ENCODE measurements at regions not wholly inside any gene's neighbourhood (a gene's known extent, or its start where the extent isn't known, plus 50 kb on each side); places are given as distances from the start of the nearest gene placed in this dataset.
A peak's percentile ranks its signal among the peaks of the same experiment; 100 is the strongest.

DNA sequence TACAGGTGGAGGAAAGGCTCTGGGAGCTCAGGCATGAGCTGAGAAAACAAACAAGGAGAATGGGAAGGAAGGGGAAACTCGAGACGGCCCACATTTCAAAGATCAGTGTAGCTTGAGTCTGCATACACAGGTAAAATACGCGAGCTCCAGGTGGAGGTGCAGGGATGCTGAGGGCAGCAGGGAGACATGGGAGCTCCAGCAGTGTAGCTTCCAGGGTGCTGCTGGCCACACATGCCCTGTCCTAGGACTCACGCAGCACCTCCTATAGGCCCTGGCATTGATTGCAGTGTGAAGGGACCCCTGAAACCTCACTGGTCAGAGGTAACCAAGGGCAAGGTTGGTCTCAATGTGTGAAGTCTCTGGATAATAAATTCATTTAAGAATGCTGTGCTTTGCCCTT, 362.8 kb upstream of the HS6ST1 start:
- peak; percentile 17 for DNase-seq

GRCh38 chr2:128682266-128682665, 363.6 kb upstream of the HS6ST1 start:
- peak; percentile 8 for DNase-seq

GRCh38 chr2:128682729-128683284, 364.1 kb upstream of the HS6ST1 start:
- DNase-seq = peak; percentile 26

DNA sequence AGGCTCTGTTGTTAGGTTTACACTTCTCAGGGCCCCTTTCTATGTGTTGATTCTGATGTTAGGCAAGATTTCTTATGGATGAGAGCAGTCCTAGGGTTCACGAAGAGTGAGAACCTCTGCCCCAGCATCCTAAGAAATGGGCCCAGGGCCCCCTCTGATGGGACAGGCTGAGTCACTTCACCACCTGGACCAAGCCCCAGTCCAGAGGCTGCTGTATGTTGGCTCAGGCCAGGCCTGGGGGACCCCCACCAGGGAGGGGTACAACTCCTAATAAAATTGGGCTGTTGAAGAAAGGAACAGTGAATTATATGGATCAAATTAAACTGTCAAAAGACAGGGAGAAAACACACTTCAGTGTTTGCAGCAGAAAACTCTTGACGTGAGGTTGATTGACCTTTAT, 365.9 kb upstream of the HS6ST1 start:
- DNase-seq = peak; percentile 8

GRCh38 chr2:128685841-128686496, 367.3 kb upstream of the HS6ST1 start:
- peak; percentile 26 for DNase-seq

DNA sequence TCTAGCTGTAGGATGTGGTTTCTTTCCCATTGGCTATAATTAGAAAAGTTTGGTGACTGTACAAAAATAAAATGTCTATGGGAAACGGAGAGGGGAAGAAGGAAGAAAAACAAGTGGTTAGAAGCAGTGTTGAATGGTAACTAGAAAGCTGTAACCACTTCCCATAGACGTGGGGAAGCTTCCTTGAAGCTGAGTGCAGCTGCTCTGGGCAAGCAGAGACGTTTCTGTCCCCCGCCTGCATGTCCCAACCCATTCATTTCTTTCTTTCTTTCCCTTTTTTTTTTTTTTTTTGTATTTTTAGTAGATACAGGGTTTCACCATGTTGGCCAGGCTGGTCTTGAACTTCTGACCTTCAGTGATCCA, 367.8 kb upstream of the HS6ST1 start:
- no peak for DNase-seq

DNA sequence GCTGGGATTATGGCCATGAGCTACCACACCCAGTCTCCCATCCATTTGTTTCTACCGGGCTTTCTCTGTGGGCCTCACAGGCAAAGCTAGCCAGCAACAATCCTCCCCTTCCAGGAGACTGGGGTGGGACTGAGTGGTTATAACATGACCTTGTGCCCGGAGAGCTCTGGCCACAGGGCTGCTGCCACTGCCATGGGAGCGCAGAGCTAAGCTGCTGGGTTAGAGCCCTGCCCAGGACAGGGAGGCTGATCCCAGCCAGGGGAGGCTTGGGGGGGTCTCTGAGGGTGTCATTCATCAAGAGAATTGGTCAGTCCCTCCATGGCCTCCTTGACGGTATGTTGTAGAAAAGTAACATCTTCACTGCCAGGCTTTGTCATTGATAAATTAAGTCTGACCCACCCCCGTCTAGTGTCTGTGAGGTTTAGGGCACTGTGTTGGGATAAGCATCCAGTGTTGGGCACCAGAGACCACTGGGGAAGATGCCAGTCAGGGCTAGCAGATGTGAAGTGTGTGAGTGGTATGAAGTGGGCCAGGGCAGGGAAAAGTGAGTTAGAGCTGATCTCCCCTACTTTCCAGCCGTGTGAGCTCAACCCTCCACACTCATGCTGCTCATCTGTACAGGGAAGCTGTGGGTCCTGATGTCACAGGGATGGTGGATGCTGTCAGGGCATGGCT, 368.4 kb upstream of the HS6ST1 start:
- DNase-seq = no peak

- DNase-seq = no peak
These were observed 368.9 kb upstream of the HS6ST1 start for GRCh38 chr2:128687565-128687964.

GRCh38 chr2:128689971-128690370, 371.3 kb upstream of the HS6ST1 start:
- DNase-seq = no peak

GRCh38 chr2:128690431-128690830, 371.8 kb upstream of the HS6ST1 start:
- DNase-seq = no peak

DNA sequence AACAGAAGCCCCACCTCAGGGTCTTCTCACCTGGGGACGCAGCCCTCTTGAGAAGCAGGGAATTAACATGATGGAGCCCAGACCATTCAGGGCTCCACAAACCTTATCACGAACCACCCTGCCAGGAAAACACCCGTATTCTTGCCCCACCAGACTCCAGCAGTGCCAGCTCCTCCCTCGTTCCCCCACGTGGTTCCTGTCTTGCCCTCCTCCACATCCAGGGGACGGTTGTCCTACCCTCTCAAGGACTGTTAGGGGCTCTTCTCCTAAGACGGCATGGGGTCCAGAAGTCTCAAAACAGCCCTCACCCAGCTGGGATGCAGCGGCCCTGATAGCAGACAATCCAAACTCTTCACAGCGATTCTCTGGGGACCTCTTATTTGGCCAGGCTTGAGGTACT, 372.2 kb upstream of the HS6ST1 start:
- no peak for DNase-seq

DNA sequence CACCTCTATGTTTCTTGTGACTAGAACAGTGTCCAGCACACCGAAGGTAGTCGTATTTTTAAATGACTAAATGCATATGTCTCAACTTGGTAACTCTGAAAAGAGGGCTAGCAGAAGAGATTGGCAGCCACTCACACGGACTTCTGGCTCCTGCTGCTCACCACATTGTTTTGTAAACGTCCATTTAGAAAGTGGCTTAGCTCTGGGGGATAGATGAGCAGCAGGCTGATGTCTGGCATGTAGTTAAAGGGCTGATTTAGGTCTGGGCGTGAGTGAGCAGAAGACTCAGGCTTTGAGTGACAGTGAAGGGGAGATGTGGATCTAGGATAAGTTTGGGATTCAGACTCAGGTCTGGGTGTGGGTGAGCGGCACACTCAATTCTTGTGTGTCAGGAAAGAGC, 372.9 kb upstream of the HS6ST1 start:
- no peak for DNase-seq

GRCh38 chr2:128692895-128693742, 374.5 kb upstream of the HS6ST1 start:
- DNase-seq = no peak

DNA sequence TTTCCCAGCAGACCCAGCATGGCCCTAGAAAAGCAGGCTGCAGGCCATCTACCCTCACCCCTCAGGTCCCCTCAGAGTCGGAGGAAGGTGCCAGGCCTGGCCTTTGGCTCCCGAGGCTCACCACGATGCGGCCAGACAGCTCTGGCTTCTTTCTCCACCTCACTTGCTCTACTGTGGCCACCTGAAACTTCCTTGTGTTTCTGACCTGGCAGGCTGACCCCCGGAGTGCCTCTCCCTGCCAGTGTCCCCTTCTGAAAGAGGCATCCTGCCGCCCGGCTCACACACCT, 375.0 kb upstream of the HS6ST1 start:
- no peak for DNase-seq

GRCh38 chr2:128695646-128696220, 377.1 kb upstream of the HS6ST1 start:
- no peak for DNase-seq

DNA sequence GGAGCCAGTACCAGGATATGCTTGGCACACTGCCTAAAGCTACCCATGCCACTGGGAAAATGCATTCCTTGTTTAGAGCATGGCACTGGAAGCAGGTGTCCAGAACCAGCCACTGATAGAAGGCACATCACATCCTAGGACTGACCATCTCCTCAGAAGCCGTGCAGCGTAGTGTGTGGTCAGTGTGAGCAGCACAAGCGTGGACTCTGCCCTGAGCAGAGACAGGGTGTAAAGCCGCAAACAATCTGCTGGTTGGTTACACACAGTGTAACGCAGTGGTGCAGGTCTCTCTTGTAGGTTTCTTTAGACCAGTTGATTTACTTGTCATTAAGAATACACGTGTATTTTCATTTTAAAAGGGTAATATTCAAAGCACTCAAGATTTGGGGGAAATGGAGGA, 377.8 kb upstream of the HS6ST1 start:
- DNase-seq = no peak

GRCh38 chr2:128701418-128701817, 382.8 kb upstream of the HS6ST1 start:
- DNase-seq = no peak

DNA sequence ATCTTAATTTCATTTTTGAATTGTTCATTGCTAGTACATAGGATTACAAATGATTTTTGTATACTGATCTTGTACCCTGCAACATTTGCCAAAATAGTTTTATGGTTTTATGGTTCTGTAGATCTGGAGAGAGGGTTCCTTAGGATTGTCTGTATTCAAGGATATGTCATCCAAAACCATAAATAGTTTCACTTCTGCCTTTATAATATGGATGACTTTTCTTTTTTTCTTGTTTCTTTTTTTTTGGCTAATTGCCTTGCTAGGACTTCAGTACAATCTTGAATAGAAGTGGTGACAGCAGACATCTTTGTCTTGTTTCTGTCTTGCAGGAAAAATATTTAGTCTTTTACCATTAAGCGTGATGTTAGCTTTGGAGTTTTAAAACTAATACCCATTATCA, 383.9 kb upstream of the HS6ST1 start:
- no peak for DNase-seq

- no peak for DNase-seq
These were observed 389.6 kb upstream of the HS6ST1 start for GRCh38 chr2:128708106-128708816.

DNA sequence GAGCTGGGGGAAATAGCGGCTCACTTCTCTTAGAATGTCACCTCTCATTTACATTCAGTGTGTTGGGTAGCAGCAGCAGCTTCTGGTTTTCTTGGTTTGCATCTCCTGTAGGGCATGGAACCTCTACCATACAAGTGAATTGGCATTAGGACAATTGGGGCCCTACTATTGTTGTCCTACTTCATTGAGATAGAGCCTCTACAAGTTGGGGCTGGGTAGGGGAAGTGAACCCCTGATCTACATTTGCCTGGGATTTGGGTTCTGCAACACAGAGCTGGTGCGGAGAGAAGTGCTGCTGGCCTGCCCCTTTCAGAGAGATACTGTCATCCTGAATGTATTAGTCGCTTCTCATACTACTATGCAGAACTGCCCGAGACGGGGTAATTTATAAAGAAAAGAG, 391.6 kb upstream of the HS6ST1 start:
- no peak for DNase-seq

DNA sequence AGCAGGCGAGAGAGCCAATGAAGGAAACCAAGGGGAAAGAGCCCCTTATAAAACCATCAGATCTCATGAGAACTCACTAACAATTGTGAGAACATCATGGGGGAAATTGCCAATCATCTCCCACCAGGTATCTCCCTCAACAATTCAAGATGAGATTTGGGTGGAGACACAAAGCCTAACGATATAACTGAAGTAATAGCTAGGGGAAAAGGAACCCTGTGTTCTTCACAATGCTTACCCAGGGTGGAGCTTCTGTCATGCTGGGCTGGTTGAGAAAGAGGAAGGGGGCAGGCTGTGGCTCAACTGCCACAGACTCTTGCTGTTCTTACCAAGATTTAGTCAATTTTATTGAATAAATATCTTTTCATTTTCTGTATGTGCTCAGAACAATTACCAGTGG, 392.1 kb upstream of the HS6ST1 start:
- no peak for DNase-seq

DNA sequence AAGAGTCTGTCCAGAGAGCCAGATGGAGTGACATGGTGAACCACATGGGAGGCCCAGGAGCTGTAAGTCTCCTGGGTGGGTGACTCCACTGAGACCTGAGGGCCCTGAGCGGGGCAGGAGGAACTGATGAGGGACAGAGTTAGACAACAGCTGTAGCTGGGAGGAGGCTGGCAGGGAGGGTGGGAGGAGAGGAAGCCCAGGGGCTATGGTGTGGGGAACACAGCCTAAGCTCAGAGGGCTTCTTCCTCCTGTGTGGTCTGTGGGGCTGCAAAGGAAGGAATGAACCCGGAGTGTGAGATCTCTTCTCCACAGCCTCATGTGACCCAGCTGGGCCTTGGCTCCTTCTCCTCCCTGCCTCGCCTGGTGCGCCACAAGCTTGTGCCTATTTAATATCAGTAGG, 395.6 kb upstream of the HS6ST1 start:
- no peak for DNase-seq

- DNase-seq = no peak
These were observed 396.2 kb upstream of the HS6ST1 start for GRCh38 chr2:128714851-128715312.

Measured in activated CD8-positive, alpha-beta memory T cell treated with anti-CD3 and anti-CD28 coated beads, Interleukin-2, amount 50 U/mL, for 48 hours (primary cell).